Coronary artery (tissue), 2 donors: ENCODE measurements at regions not wholly inside any gene's neighbourhood (a gene's known extent, or its start where the extent isn't known, plus 50 kb on each side); places are given as distances from the start of the nearest gene placed in this dataset.

Experiments used
- DNase-seq: peaks from one replicate; pipeline ENCODE4 v3.0.0-alpha.2; 2017; ENCODE audit warnings: low spot score
- H3K27ac ChIP-seq, 2 donors: fragments of 200-600 bp; sonication (generic); one replicate each; pipeline ENCODE4 v1.5.1; 2016 to 2019
- H3K4me3 ChIP-seq: fragments of 200-600 bp; sonication (generic); 2 replicates; pipeline ENCODE4 v1.5.1; 2016; ENCODE audit warnings: mild to moderate bottlenecking, moderate library complexity
- TF ChIP-seq, protein P1 (sequence below): fragments of 200-600 bp; sonication (generic); IDR thresholded peaks from one replicate; pipeline ENCODE4 v1.5.1; 2019; ENCODE audit warnings: antibody characterized with exemption

DNA sequence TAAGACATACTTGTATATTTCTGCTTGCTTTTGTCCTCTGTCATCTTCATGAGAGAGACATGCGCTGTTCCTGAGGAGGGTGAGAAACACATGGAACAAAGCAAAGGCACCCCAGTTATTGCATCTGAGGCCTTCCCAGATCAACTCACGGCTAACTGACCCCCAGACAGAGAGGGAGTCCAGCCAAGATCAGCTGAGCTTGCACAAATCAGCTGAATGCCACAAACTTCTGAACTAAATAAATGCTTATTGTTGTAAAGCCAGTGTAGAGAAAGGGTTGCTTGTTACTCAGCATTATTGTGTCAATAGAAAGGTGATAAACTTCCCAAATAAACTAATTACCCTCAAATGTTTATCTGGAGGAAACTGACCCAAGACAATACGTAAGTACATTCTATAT, 163.8 kb downstream of the BTC start:
- H3K27ac ChIP-seq, result no peak overlapping the region
- DNase-seq, result no peak
- H3K4me3 ChIP-seq, result no peak overlapping the region
- TF ChIP-seq, protein P1, sequence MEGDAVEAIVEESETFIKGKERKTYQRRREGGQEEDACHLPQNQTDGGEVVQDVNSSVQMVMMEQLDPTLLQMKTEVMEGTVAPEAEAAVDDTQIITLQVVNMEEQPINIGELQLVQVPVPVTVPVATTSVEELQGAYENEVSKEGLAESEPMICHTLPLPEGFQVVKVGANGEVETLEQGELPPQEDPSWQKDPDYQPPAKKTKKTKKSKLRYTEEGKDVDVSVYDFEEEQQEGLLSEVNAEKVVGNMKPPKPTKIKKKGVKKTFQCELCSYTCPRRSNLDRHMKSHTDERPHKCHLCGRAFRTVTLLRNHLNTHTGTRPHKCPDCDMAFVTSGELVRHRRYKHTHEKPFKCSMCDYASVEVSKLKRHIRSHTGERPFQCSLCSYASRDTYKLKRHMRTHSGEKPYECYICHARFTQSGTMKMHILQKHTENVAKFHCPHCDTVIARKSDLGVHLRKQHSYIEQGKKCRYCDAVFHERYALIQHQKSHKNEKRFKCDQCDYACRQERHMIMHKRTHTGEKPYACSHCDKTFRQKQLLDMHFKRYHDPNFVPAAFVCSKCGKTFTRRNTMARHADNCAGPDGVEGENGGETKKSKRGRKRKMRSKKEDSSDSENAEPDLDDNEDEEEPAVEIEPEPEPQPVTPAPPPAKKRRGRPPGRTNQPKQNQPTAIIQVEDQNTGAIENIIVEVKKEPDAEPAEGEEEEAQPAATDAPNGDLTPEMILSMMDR, result no peak

DNA sequence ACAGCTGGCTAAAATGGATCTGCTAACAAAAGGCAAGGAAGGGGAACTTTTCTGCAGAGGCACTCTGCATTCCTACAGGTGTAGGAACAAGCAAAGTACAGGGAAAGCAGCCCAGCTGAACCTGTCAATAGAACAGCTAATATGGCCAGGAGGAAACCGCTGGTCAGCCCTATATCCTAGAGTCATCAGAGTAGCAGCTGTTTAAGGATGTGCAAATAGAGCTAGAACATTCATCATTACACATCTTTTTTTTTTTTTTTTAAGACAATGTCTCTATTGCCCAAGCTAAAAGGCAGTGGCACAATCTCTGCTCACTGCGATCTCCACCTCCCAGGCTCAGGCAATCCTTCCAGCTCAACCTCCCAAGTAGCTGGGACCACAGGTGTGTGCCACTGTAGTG, 163.0 kb downstream of the BTC start:
- TF ChIP-seq, protein P1, result no peak
- Histone ChIP-seq H3K4me3 (no peak overlapping the region), H3K27ac (no peak overlapping the region)
- DNase-seq, result no peak

DNA sequence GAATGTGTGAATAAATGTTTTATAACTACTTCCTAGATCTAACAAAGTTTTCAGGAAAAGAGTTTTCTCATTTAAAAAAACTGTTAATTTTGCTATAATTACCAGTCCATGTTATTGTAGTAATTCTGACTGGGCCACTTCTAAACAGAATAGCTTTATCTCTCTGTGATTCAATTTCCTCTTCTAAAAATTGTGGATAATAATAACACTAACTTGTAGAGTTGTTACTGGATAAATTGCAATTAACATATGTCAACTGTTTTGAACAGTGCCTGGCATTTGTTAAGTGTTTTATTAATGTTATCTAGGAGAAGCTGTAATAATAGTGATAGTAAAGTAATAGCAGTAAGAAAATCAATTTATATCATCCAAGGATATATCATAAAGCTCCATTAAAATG, 162.3 kb downstream of the BTC start:
- TF ChIP-seq, protein P1, result no peak
- Histone ChIP-seq H3K27ac (no peak overlapping the region), H3K4me3 (no peak overlapping the region)
- no peak for DNase-seq

DNA sequence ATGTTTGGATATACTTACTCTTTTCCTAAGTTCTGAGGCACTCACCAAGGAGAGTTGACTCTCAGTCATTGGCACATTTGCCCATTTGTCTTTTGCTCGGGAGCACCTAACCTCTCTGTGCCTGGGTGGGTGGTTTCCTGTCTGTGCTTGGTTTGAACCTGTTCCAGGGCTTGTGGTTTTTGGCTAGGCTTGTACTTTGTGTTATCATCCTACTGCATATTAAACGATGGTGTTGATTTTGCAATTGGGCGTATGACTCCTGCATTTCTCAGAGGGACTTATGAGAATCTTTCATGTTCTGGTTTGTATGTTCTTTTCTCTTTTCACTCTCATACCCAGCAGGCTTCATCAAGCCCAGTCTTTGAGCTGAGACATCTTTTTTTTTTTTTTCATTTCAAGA, 161.7 kb downstream of the BTC start:
- TF ChIP-seq, protein P1, result no peak
- Histone ChIP-seq H3K4me3 (no peak overlapping the region), H3K27ac (no peak overlapping the region)
- DNase-seq, result no peak

DNA sequence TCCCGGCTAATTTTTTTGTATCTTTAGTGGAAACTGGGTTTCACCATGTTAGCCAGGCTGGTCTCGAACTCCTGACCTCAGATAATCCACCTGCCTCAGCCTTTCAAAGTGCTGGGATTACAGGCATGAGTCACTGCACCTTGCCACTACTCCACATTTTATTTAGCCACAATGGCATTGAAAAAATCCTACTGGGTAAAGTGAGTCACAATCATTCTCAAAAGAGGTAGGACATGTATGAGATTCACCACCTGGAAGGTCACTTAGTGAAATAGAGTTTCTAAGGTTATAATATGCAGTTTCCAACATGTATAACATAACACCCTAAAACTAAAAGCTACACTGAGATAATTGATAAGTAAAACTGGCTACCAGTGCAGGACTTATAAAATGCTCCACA, 159.2 kb downstream of the BTC start:
- TF ChIP-seq, protein P1, result no peak
- no peak for DNase-seq
- H3K4me3 ChIP-seq, result no peak overlapping the region
- no peak overlapping the region for H3K27ac ChIP-seq

DNA sequence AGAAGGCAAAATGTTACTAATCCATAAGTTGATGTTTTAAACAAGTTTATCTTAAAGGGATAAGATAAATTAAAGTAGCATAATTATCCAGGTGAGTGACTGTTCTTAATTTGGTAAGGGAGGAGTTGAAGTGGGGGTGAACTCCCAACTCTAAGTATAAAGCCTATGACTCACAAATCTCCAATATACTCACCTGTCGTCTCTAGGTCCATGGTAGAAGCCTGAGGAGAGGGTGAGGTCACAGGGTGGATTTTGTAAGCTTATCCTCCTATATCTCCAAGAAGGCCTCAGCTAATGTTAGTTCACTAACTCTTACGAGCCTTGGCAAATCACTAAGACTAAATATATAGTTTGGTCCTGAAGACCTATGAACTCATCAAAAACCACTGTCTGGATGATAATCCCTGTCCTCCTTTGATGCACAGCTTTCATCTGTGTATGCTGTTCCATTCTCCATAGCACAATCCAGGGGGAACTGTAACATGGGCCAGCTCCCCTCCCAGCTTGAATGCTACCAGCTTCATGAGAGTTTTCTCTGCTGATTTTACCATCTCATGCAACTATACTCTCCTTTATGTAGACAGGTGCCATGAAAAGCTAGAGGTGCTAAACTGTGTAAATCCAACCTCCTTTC, 158.7 kb downstream of the BTC start:
- no peak for DNase-seq
- no peak overlapping the region for H3K27ac ChIP-seq
- H3K4me3 ChIP-seq, result no peak overlapping the region
- TF ChIP-seq, protein P1, result no peak

DNA sequence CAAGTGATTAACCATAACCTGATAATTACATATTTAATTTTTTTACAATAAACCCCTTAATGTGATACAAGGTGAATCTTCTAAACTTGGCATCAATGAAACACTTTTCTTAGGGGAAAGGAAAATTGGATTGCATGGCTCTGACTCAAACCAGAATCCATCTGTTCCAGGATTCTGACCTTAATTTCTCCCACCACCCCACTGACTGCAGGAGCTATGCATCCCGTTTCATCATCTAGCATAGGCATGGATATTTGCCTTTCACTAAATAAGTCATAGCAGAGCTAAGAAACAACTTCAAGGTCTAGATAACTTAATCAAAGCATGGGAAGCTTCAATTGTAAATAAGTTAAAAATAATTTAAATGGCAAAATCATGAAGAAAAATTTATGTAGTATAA, 156.3 kb downstream of the BTC start:
- Histone ChIP-seq H3K4me3 (no peak overlapping the region), H3K27ac (no peak overlapping the region)
- TF ChIP-seq, protein P1, result no peak
- DNase-seq, result no peak
